Liver (tissue), 8 donors: ENCODE measurements at regions not wholly inside any gene's neighbourhood (a gene's known extent, or its start where the extent isn't known, plus 50 kb on each side); places are given as distances from the start of the nearest gene placed in this dataset.

Experiments
- DNase-seq: peaks from one replicate; pipeline ENCODE4 v3.0.0-alpha.2; 2017; ENCODE audit warnings: low spot score
- H3K27ac ChIP-seq, 2 donors: one replicate each; pipeline ENCODE4 v1.7.0; 2013; ENCODE audit warnings: inconsistent platforms in 2 of 2, low read length in 2 of 2, control low read depth in 1 of 2, low read depth in 1 of 2, mild to moderate bottlenecking in 1 of 2
- H3K27me3 ChIP-seq, 4 donors: one replicate each; pipeline versions ENCODE4 v1.6.1 to v1.7.0; 2013; ENCODE audit warnings: low read length in 3 of 4, inconsistent platforms in 1 of 4, mild to moderate bottlenecking in 1 of 4, moderate library complexity in 1 of 4; ENCODE audit not compliant: control insufficient read depth in 4 of 4, insufficient read depth in 4 of 4
- H3K36me3 ChIP-seq, 4 donors: one replicate each; pipeline versions ENCODE4 v1.6.1 to v1.7.0; 2013; ENCODE audit warnings: low read length in 3 of 4, mild to moderate bottlenecking in 3 of 4, low read depth in 1 of 4, moderate library complexity in 1 of 4; ENCODE audit not compliant: control insufficient read depth in 4 of 4, insufficient read depth in 3 of 4
- H3K4me1 ChIP-seq, 4 donors: one replicate each; pipeline versions ENCODE4 v1.6.1 to v1.7.0; 2013; ENCODE audit warnings: low read length in 3 of 4, mild to moderate bottlenecking in 3 of 4, moderate library complexity in 1 of 4; ENCODE audit not compliant: control insufficient read depth in 4 of 4, insufficient read depth in 4 of 4
- H3K4me3 ChIP-seq, 3 donors: one replicate each; pipeline versions ENCODE4 v1.6.1 to v1.7.0; 2013; ENCODE audit warnings: low read length in 3 of 3, control low read depth in 1 of 3, low read depth in 1 of 3, mild to moderate bottlenecking in 1 of 3
- H3K9ac ChIP-seq, 2 donors: one replicate each; pipeline ENCODE4 v1.7.0; 2013; ENCODE audit warnings: low read length in 2 of 2, mild to moderate bottlenecking in 2 of 2, moderate library complexity in 2 of 2, control low read depth in 1 of 2, low read depth in 1 of 2
- H3K9me3 ChIP-seq, 4 donors: one replicate each; pipeline versions ENCODE4 v1.6.1 to v1.7.0; 2013; ENCODE audit warnings: low read length in 3 of 4; ENCODE audit not compliant: control insufficient read depth in 4 of 4
- CTCF ChIP-seq: fragments of 150-350 bp; IDR thresholded peaks from 2 replicates; pipeline ENCODE4 v1.5.1; 2017; ENCODE audit warnings: improper control_type of control experiment, low read depth, low read length; ENCODE audit not compliant: missing input control
- EGR1 ChIP-seq, 2 donors: IDR thresholded peaks; 2 replicates each; pipeline ENCODE4 v1.6.1; 2016 to 2018; ENCODE audit warnings: antibody characterized with exemption in 2 of 2, low read depth in 2 of 2
- FOXA1 ChIP-seq: IDR thresholded peaks from 2 replicates; pipeline ENCODE4 v1.6.1; 2016; ENCODE audit warnings: antibody characterized with exemption
- FOXA2 ChIP-seq: IDR thresholded peaks from 2 replicates; pipeline ENCODE4 v1.6.1; 2016; ENCODE audit warnings: antibody characterized with exemption
- GABPA ChIP-seq, 2 donors: IDR thresholded peaks in 1 of 2; conservative IDR thresholded peaks in 1 of 2; 2 replicates each; pipeline ENCODE4 v1.6.1; 2016; ENCODE audit warnings: antibody characterized with exemption in 2 of 2, mild to moderate bottlenecking in 1 of 2, moderate library complexity in 1 of 2
- HNF4A ChIP-seq, 2 donors: conservative IDR thresholded peaks; 2 replicates each; pipeline ENCODE4 v1.6.1; 2016; ENCODE audit warnings: antibody characterized with exemption in 2 of 2, mild to moderate bottlenecking in 2 of 2
- HNF4G ChIP-seq: IDR thresholded peaks from 2 replicates; pipeline ENCODE4 v1.6.1; 2016; ENCODE audit warnings: antibody characterized with exemption
- JUND ChIP-seq, 2 donors: IDR thresholded peaks; 2 replicates each; pipeline ENCODE4 v1.6.1; 2016; ENCODE audit warnings: antibody characterized with exemption in 2 of 2
- MAX ChIP-seq: IDR thresholded peaks from 2 replicates; pipeline ENCODE4 v1.6.1; 2016; ENCODE audit warnings: antibody characterized with exemption
- NR2F2 ChIP-seq: IDR thresholded peaks from 2 replicates; pipeline ENCODE4 v1.6.1; 2016; ENCODE audit warnings: antibody characterized with exemption
- RAD21 ChIP-seq, 2 donors: IDR thresholded peaks; 2 replicates each; pipeline ENCODE4 v1.6.1; 2016; ENCODE audit warnings: antibody characterized with exemption in 2 of 2, mild to moderate bottlenecking in 2 of 2
- RXRA ChIP-seq, 2 donors: IDR thresholded peaks; 2 replicates each; pipeline ENCODE4 v1.6.1; 2017 to 2018; ENCODE audit warnings: antibody characterized with exemption in 2 of 2, mild to moderate bottlenecking in 1 of 2
- SP1 ChIP-seq: IDR thresholded peaks from 2 replicates; pipeline ENCODE4 v1.6.1; 2018; ENCODE audit warnings: antibody characterized with exemption, mild to moderate bottlenecking
- TAF1 ChIP-seq: conservative IDR thresholded peaks from 2 replicates; pipeline ENCODE4 v1.6.1; 2016; ENCODE audit warnings: antibody characterized with exemption, mild to moderate bottlenecking
- YY1 ChIP-seq: IDR thresholded peaks from 2 replicates; pipeline ENCODE4 v1.6.1; 2016; ENCODE audit warnings: antibody characterized with exemption, mild to moderate bottlenecking
- ZBTB33 ChIP-seq: IDR thresholded peaks from 2 replicates; pipeline ENCODE4 v1.6.1; 2016; ENCODE audit warnings: antibody characterized with exemption
- WGBS: extraction: QIAGEN DNeasy Blood & Tissue Kit; methylation state at CpG from one replicate; pipeline ENCODE4 v1.1.7; 2013; 5-methylcytosine and 5-hydroxymethylcytosine counted together
- TF ChIP-seq, protein P1 (sequence below): IDR thresholded peaks from 2 replicates; pipeline ENCODE4 v1.6.1; 2016; ENCODE audit warnings: antibody characterized with exemption
- TF ChIP-seq, protein P2 (sequence below): IDR thresholded peaks from 2 replicates; pipeline ENCODE4 v1.6.1; 2016; ENCODE audit warnings: antibody characterized with exemption, mild to moderate bottlenecking
- donor health status: healthy.
- donor health status: healthy.
- donor health status: healthy.
- donor health status: healthy.
- donor health status: healthy.

DNA sequence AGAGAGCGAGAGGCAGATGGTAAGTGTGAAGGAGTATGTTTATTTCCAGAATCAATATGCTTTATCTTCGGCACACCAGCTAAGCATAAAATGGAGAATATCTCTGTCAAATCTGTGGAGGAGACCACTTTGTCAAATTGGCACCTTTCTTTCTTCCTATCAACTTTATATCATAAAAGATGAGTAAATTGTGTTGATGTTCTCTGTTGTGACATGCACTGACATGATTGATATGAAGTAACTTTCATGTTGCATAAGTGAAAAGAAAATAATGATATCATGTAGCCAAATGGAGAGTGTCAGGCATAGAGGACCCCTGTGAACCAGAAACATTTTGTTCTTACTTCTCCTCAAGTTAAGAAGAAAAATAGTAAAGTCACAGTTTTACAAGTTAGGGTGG lies 753.8 kb downstream of the ZNF385D start:
- DNase-seq = no peak
- Histone ChIP-seq H3K4me3 (no peak overlapping the region), H3K9ac (no peak overlapping the region), H3K27me3 (no peaks in the 10 kb centered on the region), H3K4me1 (no peaks in the 10 kb centered on the region), H3K36me3 (no peaks in the 10 kb centered on the region), H3K27ac (no peak overlapping the region), H3K9me3 (no peaks in the 10 kb centered on the region)
- WGBS = 73% methylated on average over 2 of the region's 2 CpGs
- TF ChIP-seq RXRA (IDR thresholded peaks at IDR 0.05) (no peak), FOXA1 (no peak), HNF4G (no peak), HNF4A (conservative IDR thresholded peaks at IDR 0.05) (no peak), MAX (no peak), YY1 (no peak), RAD21 (IDR thresholded peaks at IDR 0.05) (no peak), SP1 (no peak), ZBTB33 (no peak), GABPA (IDR thresholded peaks at IDR 0.05 in 1 of 2, conservative IDR thresholded peaks at IDR 0.05 in 1 of 2) (no peak), EGR1 (IDR thresholded peaks at IDR 0.05; ENCODE audit: low read depth in 2 of 2) (no peak), TAF1 (no peak), NR2F2 (no peak), JUND (IDR thresholded peaks at IDR 0.05) (no peak), CTCF (no peak), FOXA2 (no peak)
- TF ChIP-seq, protein P1, sequence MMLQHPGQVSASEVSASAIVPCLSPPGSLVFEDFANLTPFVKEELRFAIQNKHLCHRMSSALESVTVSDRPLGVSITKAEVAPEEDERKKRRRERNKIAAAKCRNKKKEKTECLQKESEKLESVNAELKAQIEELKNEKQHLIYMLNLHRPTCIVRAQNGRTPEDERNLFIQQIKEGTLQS = no peak
- TF ChIP-seq, protein P2, sequence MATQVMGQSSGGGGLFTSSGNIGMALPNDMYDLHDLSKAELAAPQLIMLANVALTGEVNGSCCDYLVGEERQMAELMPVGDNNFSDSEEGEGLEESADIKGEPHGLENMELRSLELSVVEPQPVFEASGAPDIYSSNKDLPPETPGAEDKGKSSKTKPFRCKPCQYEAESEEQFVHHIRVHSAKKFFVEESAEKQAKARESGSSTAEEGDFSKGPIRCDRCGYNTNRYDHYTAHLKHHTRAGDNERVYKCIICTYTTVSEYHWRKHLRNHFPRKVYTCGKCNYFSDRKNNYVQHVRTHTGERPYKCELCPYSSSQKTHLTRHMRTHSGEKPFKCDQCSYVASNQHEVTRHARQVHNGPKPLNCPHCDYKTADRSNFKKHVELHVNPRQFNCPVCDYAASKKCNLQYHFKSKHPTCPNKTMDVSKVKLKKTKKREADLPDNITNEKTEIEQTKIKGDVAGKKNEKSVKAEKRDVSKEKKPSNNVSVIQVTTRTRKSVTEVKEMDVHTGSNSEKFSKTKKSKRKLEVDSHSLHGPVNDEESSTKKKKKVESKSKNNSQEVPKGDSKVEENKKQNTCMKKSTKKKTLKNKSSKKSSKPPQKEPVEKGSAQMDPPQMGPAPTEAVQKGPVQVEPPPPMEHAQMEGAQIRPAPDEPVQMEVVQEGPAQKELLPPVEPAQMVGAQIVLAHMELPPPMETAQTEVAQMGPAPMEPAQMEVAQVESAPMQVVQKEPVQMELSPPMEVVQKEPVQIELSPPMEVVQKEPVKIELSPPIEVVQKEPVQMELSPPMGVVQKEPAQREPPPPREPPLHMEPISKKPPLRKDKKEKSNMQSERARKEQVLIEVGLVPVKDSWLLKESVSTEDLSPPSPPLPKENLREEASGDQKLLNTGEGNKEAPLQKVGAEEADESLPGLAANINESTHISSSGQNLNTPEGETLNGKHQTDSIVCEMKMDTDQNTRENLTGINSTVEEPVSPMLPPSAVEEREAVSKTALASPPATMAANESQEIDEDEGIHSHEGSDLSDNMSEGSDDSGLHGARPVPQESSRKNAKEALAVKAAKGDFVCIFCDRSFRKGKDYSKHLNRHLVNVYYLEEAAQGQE = no peak

DNA sequence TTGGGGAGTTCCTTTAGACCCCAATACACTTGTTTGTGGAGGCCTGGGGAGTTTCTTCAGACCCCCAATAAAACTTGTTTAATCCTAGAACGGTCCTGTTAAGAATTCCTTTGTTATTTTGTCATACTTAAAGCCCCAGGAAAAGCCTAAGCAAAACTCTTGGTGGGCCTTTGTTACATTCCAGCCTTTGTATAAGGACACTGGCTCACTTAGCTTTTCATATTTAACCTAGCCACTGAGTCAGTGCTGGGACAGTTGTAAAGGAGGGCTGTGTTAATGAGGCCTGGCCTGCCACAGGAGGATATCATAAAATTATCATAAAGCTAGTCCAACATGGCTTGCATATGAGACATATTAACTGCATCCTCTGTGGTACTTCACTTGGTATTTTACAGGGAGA lies 760.1 kb downstream of the ZNF385D start:
- Histone ChIP-seq H3K4me1 (no peaks in the 10 kb centered on the region), H3K9me3 (no peaks in the 10 kb centered on the region), H3K36me3 (no peaks in the 10 kb centered on the region), H3K27ac (no peak overlapping the region), H3K9ac (no peak overlapping the region), H3K4me3 (no peak overlapping the region), H3K27me3 (no peaks in the 10 kb centered on the region)
- DNase-seq = no peak
- 45% methylated on average over 1 of the region's 1 CpG for WGBS
- TF ChIP-seq RXRA (IDR thresholded peaks at IDR 0.05) (no peak), HNF4G (no peak), JUND (IDR thresholded peaks at IDR 0.05) (no peak), YY1 (no peak), NR2F2 (no peak), ZBTB33 (no peak), FOXA2 (no peak), TAF1 (no peak), MAX (no peak), SP1 (no peak)
- TF ChIP-seq, protein P1 = no peak
- TF ChIP-seq, protein P2 = no peak
